ENCODE measurements at regions not wholly inside any gene's neighbourhood (a gene's known extent, or its start where the extent isn't known, plus 50 kb on each side); places are given as distances from the start of the nearest gene placed in this dataset.

DNA sequence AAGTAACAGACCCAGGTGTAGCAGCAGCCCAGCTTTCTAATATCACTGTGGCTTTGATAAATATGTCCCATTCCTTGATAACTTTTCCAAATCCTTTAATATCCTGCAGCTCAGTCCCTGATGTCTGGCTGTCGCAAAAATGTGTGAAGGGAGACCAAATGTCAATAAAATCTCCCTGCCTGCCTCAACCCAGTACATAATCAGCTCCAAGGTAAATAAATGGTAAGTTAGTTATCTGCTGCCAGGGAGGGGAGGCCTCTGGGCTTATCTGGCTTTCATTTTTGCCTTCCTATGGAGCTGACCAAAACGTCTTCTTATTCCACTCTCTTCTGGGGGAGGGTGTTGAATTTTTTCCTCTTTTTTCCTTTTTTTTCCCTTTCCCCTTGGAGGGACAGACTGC lies 630.6 kb downstream of the MID1IP1 start:
- POLR2A ChIA-PET (ENCODE audit: unreplicated experiment): no interaction called here
- Histone ChIP-seq H3K9ac (ENCODE audit: low read depth, low read length) (no peak overlapping the region), H3K4ac (ENCODE audit: low read depth, low read length) (no peak overlapping the region), H3K36me3 (ENCODE audit: control insufficient read depth, insufficient read depth, low read length) (no peaks in the 10 kb centered on the region), H4K8ac (ENCODE audit: low read depth in 2 of 2, low read length in 2 of 2) (no peak overlapping the region), H3K56ac (ENCODE audit: extremely low read depth, insufficient read depth, low read length) (no peak overlapping the region), H4K91ac (ENCODE audit: insufficient read depth, low read depth, low read length) (no peak overlapping the region), H3K9me1 (ENCODE audit: insufficient read depth, low read length) (no peaks in the 10 kb centered on the region), H3K4me1 (ENCODE audit: control insufficient read depth, insufficient read depth, low read length) (no peaks in the 10 kb centered on the region; the same call in 1 of the 2 replicates), H2BK20ac (ENCODE audit: low read depth, low read length) (no peak overlapping the region), H2BK15ac (ENCODE audit: low read depth, low read length) (no peak overlapping the region), H3K14ac (replicated peaks; ENCODE audit: low read depth, low read length) (no peak overlapping the region), H3K4me3 (ENCODE audit: insufficient read depth, low read depth, low read length) (no peak overlapping the region), H4K5ac (ENCODE audit: low read depth, low read length) (no peak overlapping the region), H3K23ac (ENCODE audit: low read depth, low read length) (no peak overlapping the region), H2AK5ac (ENCODE audit: low read depth, low read length) (no peak overlapping the region), H3K18ac (ENCODE audit: low read depth, low read length) (no peak overlapping the region), H3K4me2 (ENCODE audit: low read depth, low read length) (no peak overlapping the region), H2AK9ac (replicated peaks; ENCODE audit: low read depth, low read length, poor library complexity) (no peak overlapping the region), H2BK120ac (ENCODE audit: low read depth, low read length) (no peak overlapping the region), H2AFZ (replicated peaks; ENCODE audit: low read length, poor library complexity) (no peak overlapping the region), H3K79me1 (ENCODE audit: low read depth in 1 of 2, low read length in 2 of 2) (no peaks in the 10 kb centered on the region), H3K9me3 (ENCODE audit: control insufficient read depth, insufficient read depth, low read length) (peaks cover under 1% of the 10 kb centered on the region; the same call in 1 of the 2 replicates), H3K27me3 (ENCODE audit: control insufficient read depth, insufficient read depth, low read length) (peaks cover 12% of the 10 kb centered on the region), H2BK5ac (ENCODE audit: low read depth, low read length, poor library complexity, severe bottlenecking) (no peak overlapping the region), H3K27ac (ENCODE audit: insufficient read depth, low read length) (no peak overlapping the region), H4K20me1 (ENCODE audit: insufficient read depth, low read length) (no peaks in the 10 kb centered on the region)
- TF ChIP-seq RAD21 (IDR thresholded peaks at IDR 0.05; ENCODE audit: low read length): no peak
- no peak for TF ChIP-seq SMC3 (IDR thresholded peaks at IDR 0.05; ENCODE audit: low read depth, low read length)
- no peak for TF ChIP-seq CEBPB (IDR thresholded peaks at IDR 0.05; ENCODE audit: low read depth, low read length)
- no peak for TF ChIP-seq MXI1 (IDR thresholded peaks at IDR 0.05; ENCODE audit: borderline replicate concordance, low read depth, low read length)
- no peak for TF ChIP-seq NFE2L2 (IDR thresholded peaks at IDR 0.05; ENCODE audit: low read depth, low read length)
- TF ChIP-seq, protein P1, sequence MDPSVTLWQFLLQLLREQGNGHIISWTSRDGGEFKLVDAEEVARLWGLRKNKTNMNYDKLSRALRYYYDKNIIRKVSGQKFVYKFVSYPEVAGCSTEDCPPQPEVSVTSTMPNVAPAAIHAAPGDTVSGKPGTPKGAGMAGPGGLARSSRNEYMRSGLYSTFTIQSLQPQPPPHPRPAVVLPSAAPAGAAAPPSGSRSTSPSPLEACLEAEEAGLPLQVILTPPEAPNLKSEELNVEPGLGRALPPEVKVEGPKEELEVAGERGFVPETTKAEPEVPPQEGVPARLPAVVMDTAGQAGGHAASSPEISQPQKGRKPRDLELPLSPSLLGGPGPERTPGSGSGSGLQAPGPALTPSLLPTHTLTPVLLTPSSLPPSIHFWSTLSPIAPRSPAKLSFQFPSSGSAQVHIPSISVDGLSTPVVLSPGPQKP (IDR thresholded peaks at IDR 0.05; ENCODE audit: borderline replicate concordance, low read depth, low read length): no peak
- no peak for TF ChIP-seq FOS (IDR thresholded peaks at IDR 0.05; ENCODE audit: low read depth, low read length)
- TF ChIP-seq, protein P2, sequence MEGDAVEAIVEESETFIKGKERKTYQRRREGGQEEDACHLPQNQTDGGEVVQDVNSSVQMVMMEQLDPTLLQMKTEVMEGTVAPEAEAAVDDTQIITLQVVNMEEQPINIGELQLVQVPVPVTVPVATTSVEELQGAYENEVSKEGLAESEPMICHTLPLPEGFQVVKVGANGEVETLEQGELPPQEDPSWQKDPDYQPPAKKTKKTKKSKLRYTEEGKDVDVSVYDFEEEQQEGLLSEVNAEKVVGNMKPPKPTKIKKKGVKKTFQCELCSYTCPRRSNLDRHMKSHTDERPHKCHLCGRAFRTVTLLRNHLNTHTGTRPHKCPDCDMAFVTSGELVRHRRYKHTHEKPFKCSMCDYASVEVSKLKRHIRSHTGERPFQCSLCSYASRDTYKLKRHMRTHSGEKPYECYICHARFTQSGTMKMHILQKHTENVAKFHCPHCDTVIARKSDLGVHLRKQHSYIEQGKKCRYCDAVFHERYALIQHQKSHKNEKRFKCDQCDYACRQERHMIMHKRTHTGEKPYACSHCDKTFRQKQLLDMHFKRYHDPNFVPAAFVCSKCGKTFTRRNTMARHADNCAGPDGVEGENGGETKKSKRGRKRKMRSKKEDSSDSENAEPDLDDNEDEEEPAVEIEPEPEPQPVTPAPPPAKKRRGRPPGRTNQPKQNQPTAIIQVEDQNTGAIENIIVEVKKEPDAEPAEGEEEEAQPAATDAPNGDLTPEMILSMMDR (conservative IDR thresholded peaks at IDR 0.05; ENCODE audit: low read depth, low read length): no peak
- TF ChIP-seq MAFK (IDR thresholded peaks at IDR 0.05; ENCODE audit: low read depth, low read length): no peak
- TF ChIP-seq, protein P3, sequence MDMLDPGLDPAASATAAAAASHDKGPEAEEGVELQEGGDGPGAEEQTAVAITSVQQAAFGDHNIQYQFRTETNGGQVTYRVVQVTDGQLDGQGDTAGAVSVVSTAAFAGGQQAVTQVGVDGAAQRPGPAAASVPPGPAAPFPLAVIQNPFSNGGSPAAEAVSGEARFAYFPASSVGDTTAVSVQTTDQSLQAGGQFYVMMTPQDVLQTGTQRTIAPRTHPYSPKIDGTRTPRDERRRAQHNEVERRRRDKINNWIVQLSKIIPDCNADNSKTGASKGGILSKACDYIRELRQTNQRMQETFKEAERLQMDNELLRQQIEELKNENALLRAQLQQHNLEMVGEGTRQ (IDR thresholded peaks at IDR 0.05; ENCODE audit: low read depth, low read length): no peak
- TF ChIP-seq BHLHE40 (IDR thresholded peaks at IDR 0.05; ENCODE audit: low read depth, low read length): no peak
- no peak for TF ChIP-seq POLR2A (IDR thresholded peaks at IDR 0.05; ENCODE audit: low read depth, low read length)
- TF ChIP-seq MAZ (IDR thresholded peaks at IDR 0.05; ENCODE audit: borderline replicate concordance, low read depth, low read length): no peak
- no peak for TF ChIP-seq RFX5 (IDR thresholded peaks at IDR 0.05; ENCODE audit: low read depth, low read length)
- no peak for TF ChIP-seq RCOR1 (IDR thresholded peaks at IDR 0.05; ENCODE audit: insufficient replicate concordance, low read length)
- TF ChIP-seq CHD1 (IDR thresholded peaks at IDR 0.05; ENCODE audit: low read depth, low read length): no peak
- DNase-seq (no peak), ATAC-seq (ENCODE audit: low read depth) (no peak)
- dilution Hi-C loops (cut with HindIII; ENCODE audit: low sequenced_read_pairs, unreplicated experiment): no loop called here
- no CpG with 5 or more reads among the region's 2 CpGs for WGBS, 2 experiments (ENCODE audit: extremely low coverage in 2 of 2, insufficient read length in 1 of 2)
- BruUV-seq (replicated peaks): no TSS peak
- intact Hi-C loops (cut with micrococcal nuclease): no loop called here
- CTCF ChIA-PET: interaction anchor here (0.6 kb wide), 1 partner anchor 41 kb away, joined by 3 read pairs; no protein-coding TSS in a partner anchor
- in situ Hi-C loops (cut with MboI; ENCODE audit: low sequenced_read_pairs): no loop called here

All from IMR-90 (cell line).